ENCODE measurements at regions not wholly inside any gene's neighbourhood (a gene's known extent, or its start where the extent isn't known, plus 50 kb on each side); places are given as distances from the start of the nearest gene placed in this dataset.

GRCh38 chr4:13296986-13297385, 187.2 kb downstream of the RAB28 start:
- Histone ChIP-seq H3K36me3 (peaks cover 0 to 17% (median 0%) of the 10 kb centered on the region in 6 donors), H3K27ac (no peak overlapping the region), H3K9me3 (peaks cover 0 to 54% (median 45%) of the 10 kb centered on the region in 8 donors), H3K27me3 (replicated peaks in 1 of 7) (no peaks in the 10 kb centered on the region), H3K4me3 (no peak overlapping the region), H3K4me1 (no peaks in the 10 kb centered on the region)
- TF ChIP-seq POLR2AphosphoS5 (IDR thresholded peaks at IDR 0.05) (no peak), CTCF (IDR thresholded peaks at IDR 0.05 in 8 of 11, conservative IDR thresholded peaks at IDR 0.05 in 3 of 11) (no peak), POLR2A (IDR thresholded peaks at IDR 0.05) (no peak)
- DNase-seq = no peak
- intact Hi-C loops (cut with DNase I; ENCODE audit: low total_unique reads) = no loop called here
- 46 to 72% (median 62%) methylated on average over 1 of the region's 1 CpG for WGBS, 5 donors

- no peak overlapping the region for H3K27ac ChIP-seq
- H3K27me3 ChIP-seq (replicated peaks in 1 of 7) = no peaks in the 10 kb centered on the region
- intact Hi-C loops (cut with DNase I; ENCODE audit: low total_unique reads) = no loop called here
- no peak overlapping the region for H3K4me3 ChIP-seq
- H3K9me3 ChIP-seq = peaks cover 0 to 38% (median 30%) of the 10 kb centered on the region in 8 donors
- H3K36me3 ChIP-seq = peaks cover 0 to 9% (median 0%) of the 10 kb centered on the region in 6 donors
- no peaks in the 10 kb centered on the region for H3K4me1 ChIP-seq
- no peak for DNase-seq
- 53 to 68% (median 63%) methylated on average over 5 of the region's 5 CpGs for WGBS, 5 donors
- TF ChIP-seq POLR2A (IDR thresholded peaks at IDR 0.05) (no peak), POLR2AphosphoS5 (IDR thresholded peaks at IDR 0.05) (no peak), CTCF (IDR thresholded peaks at IDR 0.05 in 8 of 11, conservative IDR thresholded peaks at IDR 0.05 in 3 of 11) (no peak)
Measured at GRCh38 chr4:13294961-13295605, 189.1 kb downstream of the RAB28 start.

- H3K4me3 ChIP-seq = no peak overlapping the region
Measured at GRCh38 chr4:13292372-13292771, 191.8 kb downstream of the RAB28 start.

More at GRCh38 chr4:13292372-13292771, 191.8 kb downstream of the RAB28 start:
- no peak overlapping the region for H3K27ac ChIP-seq
- no peaks in the 10 kb centered on the region for H3K27me3 ChIP-seq (replicated peaks in 1 of 7)
- WGBS, 5 donors = 71 to 87% (median 81%) methylated on average over 1 of the region's 1 CpG
- H3K9me3 ChIP-seq = peaks cover 0 to 36% (median 18%) of the 10 kb centered on the region in 8 donors
- no peak for DNase-seq
- intact Hi-C loops (cut with DNase I; ENCODE audit: low total_unique reads) = no loop called here
- TF ChIP-seq CTCF (IDR thresholded peaks at IDR 0.05 in 8 of 11, conservative IDR thresholded peaks at IDR 0.05 in 3 of 11) = no peak
- TF ChIP-seq POLR2A (IDR thresholded peaks at IDR 0.05) = no peak
- TF ChIP-seq POLR2AphosphoS5 (IDR thresholded peaks at IDR 0.05) = no peak
- no peaks in the 10 kb centered on the region for H3K4me1 ChIP-seq
- H3K36me3 ChIP-seq = peaks cover 0 to 9% (median 0%) of the 10 kb centered on the region in 6 donors
